Endothelial cell of hepatic sinusoid (primary cell): ENCODE measurements at regions not wholly inside any gene's neighbourhood (a gene's known extent, or its start where the extent isn't known, plus 50 kb on each side); places are given as distances from the start of the nearest gene placed in this dataset.
"Not testable (repeated sequence)": the region's sequence is repeated elsewhere in the genome, so short reads cannot be mapped to it uniquely, and the experiment has no call there.

ENCODE experiments used
- in situ Hi-C: cut with HindIII; loops from 2 replicates; pipeline ENCODE4 v1.10.0; 2017; ENCODE audit warnings: low sequenced_read_pairs

- in situ Hi-C loops: no loop called here
These were observed 119.1 kb downstream of the LRATD1 start for GRCh38 chr2:14751581-14751980.

- in situ Hi-C loops: no loop called here
These were observed 119.8 kb downstream of the LRATD1 start for GRCh38 chr2:14752295-14752694.

- in situ Hi-C loops: no loop called here
These were observed 123.6 kb downstream of the LRATD1 start for GRCh38 chr2:14756122-14756541.

GRCh38 chr2:14756981-14757657 is 124.6 kb downstream of the LRATD1 start:
- in situ Hi-C loops: no loop called here

GRCh38 chr2:14759082-14759481 is 126.6 kb downstream of the LRATD1 start:
- in situ Hi-C loops: no loop called here

GRCh38 chr2:14760169-14760568 is 127.7 kb downstream of the LRATD1 start:
- in situ Hi-C loops: no loop called here

GRCh38 chr2:14761118-14761517 is 128.6 kb downstream of the LRATD1 start:
- in situ Hi-C loops: no loop called here

GRCh38 chr2:14773696-14774095 is 141.2 kb downstream of the LRATD1 start:
- in situ Hi-C loops: no loop called here

GRCh38 chr2:14774436-14774968 is 142.0 kb downstream of the LRATD1 start:
- in situ Hi-C loops: no loop called here

GRCh38 chr2:14776216-14776615 is 143.7 kb downstream of the LRATD1 start:
- in situ Hi-C loops: no loop called here

- in situ Hi-C loops: no loop called here
These were observed 145.5 kb downstream of the LRATD1 start for GRCh38 chr2:14778015-14778414.

- in situ Hi-C loops: no loop called here
These were observed 146.7 kb downstream of the LRATD1 start for GRCh38 chr2:14779252-14779651.

- in situ Hi-C loops: no loop called here
These were observed 148.6 kb downstream of the LRATD1 start for GRCh38 chr2:14781142-14781541.

- in situ Hi-C loops: not testable (repeated sequence)
These were observed 156.3 kb downstream of the LRATD1 start for GRCh38 chr2:14788814-14789213.

GRCh38 chr2:14790041-14790640 is 157.6 kb downstream of the LRATD1 start:
- in situ Hi-C loops: no loop called here

- in situ Hi-C loops: no loop called here
These were observed 171.5 kb downstream of the LRATD1 start for GRCh38 chr2:14803994-14804393.

- in situ Hi-C loops: no loop called here
These were observed 172.4 kb downstream of the LRATD1 start for GRCh38 chr2:14804902-14805301.

- in situ Hi-C loops: no loop called here
These were observed 174.1 kb downstream of the LRATD1 start for GRCh38 chr2:14806613-14807012.

GRCh38 chr2:14815201-14815600 is 182.7 kb downstream of the LRATD1 start:
- in situ Hi-C loops: no loop called here

- in situ Hi-C loops: no loop called here
These were observed 183.8 kb downstream of the LRATD1 start for GRCh38 chr2:14816069-14817060.

GRCh38 chr2:14817848-14818247 is 185.3 kb downstream of the LRATD1 start:
- in situ Hi-C loops: no loop called here
